Heart right ventricle (tissue), 16 donors: ENCODE measurements at regions not wholly inside any gene's neighbourhood (a gene's known extent, or its start where the extent isn't known, plus 50 kb on each side); places are given as distances from the start of the nearest gene placed in this dataset.
"Not testable (repeated sequence)": the region's sequence is repeated elsewhere in the genome, so short reads cannot be mapped to it uniquely, and the experiment has no call there.

ENCODE experiments used
- ATAC-seq, 8 donors: fragments of 200-7000 bp; cut with Tn5 transposase; one replicate each; pipeline ENCODE4 v1.9.1; 2020; ENCODE audit warnings: mild to moderate bottlenecking in 8 of 8, moderate library complexity in 8 of 8, moderate number of reproducible peaks in 1 of 8
- DNase-seq, 2 donors: peaks; one replicate each; pipeline ENCODE4 v3.0.0-alpha.2; 2020
- H3K27ac ChIP-seq, 10 donors: fragments of 200-600 bp; sonication (generic) in 2 of 10; one replicate each; pipeline versions ENCODE4 v1.5.0 to v1.8.0; 2020 to 2022; ENCODE audit warnings: mild to moderate bottlenecking in 3 of 10
- H3K27me3 ChIP-seq, 7 donors: fragments of 200-600 bp; one replicate each; pipeline ENCODE4 v1.8.0; 2021 to 2022; ENCODE audit warnings: mild to moderate bottlenecking in 2 of 7
- H3K36me3 ChIP-seq, 9 donors: fragments of 200-600 bp; sonication (generic) in 1 of 9; one replicate each; pipeline versions ENCODE4 v1.5.0 to v1.8.0; 2020 to 2022; ENCODE audit warnings: mild to moderate bottlenecking in 2 of 9
- H3K4me1 ChIP-seq, 9 donors: fragments of 200-600 bp; sonication (generic) in 1 of 9; one replicate each; pipeline versions ENCODE4 v1.5.0 to v1.8.0; 2020 to 2022; ENCODE audit warnings: mild to moderate bottlenecking in 4 of 9
- H3K4me3 ChIP-seq, 10 donors: fragments of 200-600 bp; sonication (generic) in 2 of 10; one replicate each; pipeline versions ENCODE4 v1.5.0 to v1.8.0; 2020 to 2022; ENCODE audit warnings: mild to moderate bottlenecking in 7 of 10, moderate library complexity in 2 of 10
- H3K9me3 ChIP-seq, 11 donors: fragments of 200-600 bp in 10 of 11; sonication (generic) in 2 of 11; one replicate each; pipeline versions ENCODE4 v1.5.0 to v1.8.0; 2013 to 2022; ENCODE audit warnings: mild to moderate bottlenecking in 2 of 11, control low read depth in 1 of 11, moderate library complexity in 1 of 11
- WGBS, 2 donors: extraction: QIAGEN DNeasy Blood & Tissue Kit; methylation state at CpG; one replicate each; pipeline ENCODE4 v1.1.7; 2013; ENCODE audit warnings: inconsistent platforms in 1 of 2; 5-methylcytosine and 5-hydroxymethylcytosine counted together
- intact Hi-C, 10 donors: fragments of 100-400 bp; cut with DNase I; formaldehyde crosslinking; loops; one replicate each; pipeline versions ENCODE4 v1.11.1 to v1.14.2; 2022
- TF ChIP-seq, protein P1 (sequence below), 9 donors: fragments of 200-600 bp; sonication (generic) in 2 of 9; IDR thresholded peaks; one replicate each; pipeline versions ENCODE4 v1.5.0 to v1.8.0; 2021 to 2022; ENCODE audit warnings: antibody characterized with exemption in 9 of 9, mild to moderate bottlenecking in 5 of 9, moderate library complexity in 1 of 9
- donor health status: Arrhythmogenic right ventricular cardiomyopathy.
- donor health status: ischemic (EF 13 %, LVEDD 7.1; RV severe dilation, severe dysfunction).
- donor health status: healthy with polysubstance abuse.
- donor health status: DM: no; HTN: yes; CAD: no.
- donor health status: DM: no; HTN: no; CAD: no.
- donor health status: ischemic (EF 25% LVEDD 6.9; RV normal size, moderate dysfunction).
- donor health status: ischemic (EF 25% LVEDD 5.7; RV mildly dilated, moderate dysfunction).
- donor health status: healthy.
- donor health status: DM: yes; HTN: yes; CAD: no.
- donor health status: Ischemic cardiomyopathy.
- donor health status: ischemic (EF 35%, LVEDD 5.7; RV mildly dilated, moderate dysfunction).
- donor health status: nonischemic (EF 11% LVEDD 7.7; RV severe dilation, severe dysfunction).
- donor health status: DM: yes; HTN: yes; CAD: no.
- donor health status: PGD.
- donor health status: ischemic (EF 29% LVEDD 5.4; RV normal size, mild dysfunction).
- donor health status: nonischemic (EF 23%, LVEDD 6.1; RV moderate dilation, normal function).

- intact Hi-C loops: loop anchor here in 1 of 10 donors (10.0 kb wide), 1 partner anchor 925 kb away; no protein-coding TSS in a partner anchor
- Histone ChIP-seq H3K36me3 (no peaks in the 10 kb centered on the region), H3K4me1 (peaks cover 0 to 33% (median 0%) of the 10 kb centered on the region in 9 donors), H3K4me3 (no peak overlapping the region), H3K27me3 (peaks cover 0 to 4% (median 0%) of the 10 kb centered on the region in 7 donors), H3K27ac (no peak overlapping the region), H3K9me3 (no peaks in the 10 kb centered on the region)
- no peak for ATAC-seq
- no peak for DNase-seq
- 96 to 98% methylated on average over 2 of the region's 2 CpGs for WGBS, 2 donors
- TF ChIP-seq, protein P1, sequence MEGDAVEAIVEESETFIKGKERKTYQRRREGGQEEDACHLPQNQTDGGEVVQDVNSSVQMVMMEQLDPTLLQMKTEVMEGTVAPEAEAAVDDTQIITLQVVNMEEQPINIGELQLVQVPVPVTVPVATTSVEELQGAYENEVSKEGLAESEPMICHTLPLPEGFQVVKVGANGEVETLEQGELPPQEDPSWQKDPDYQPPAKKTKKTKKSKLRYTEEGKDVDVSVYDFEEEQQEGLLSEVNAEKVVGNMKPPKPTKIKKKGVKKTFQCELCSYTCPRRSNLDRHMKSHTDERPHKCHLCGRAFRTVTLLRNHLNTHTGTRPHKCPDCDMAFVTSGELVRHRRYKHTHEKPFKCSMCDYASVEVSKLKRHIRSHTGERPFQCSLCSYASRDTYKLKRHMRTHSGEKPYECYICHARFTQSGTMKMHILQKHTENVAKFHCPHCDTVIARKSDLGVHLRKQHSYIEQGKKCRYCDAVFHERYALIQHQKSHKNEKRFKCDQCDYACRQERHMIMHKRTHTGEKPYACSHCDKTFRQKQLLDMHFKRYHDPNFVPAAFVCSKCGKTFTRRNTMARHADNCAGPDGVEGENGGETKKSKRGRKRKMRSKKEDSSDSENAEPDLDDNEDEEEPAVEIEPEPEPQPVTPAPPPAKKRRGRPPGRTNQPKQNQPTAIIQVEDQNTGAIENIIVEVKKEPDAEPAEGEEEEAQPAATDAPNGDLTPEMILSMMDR (IDR thresholded peaks at IDR 0.05): no peak
Measured at GRCh38 chr10:28370107-28370835, 67.4 kb upstream of the MPP7 start.

DNA sequence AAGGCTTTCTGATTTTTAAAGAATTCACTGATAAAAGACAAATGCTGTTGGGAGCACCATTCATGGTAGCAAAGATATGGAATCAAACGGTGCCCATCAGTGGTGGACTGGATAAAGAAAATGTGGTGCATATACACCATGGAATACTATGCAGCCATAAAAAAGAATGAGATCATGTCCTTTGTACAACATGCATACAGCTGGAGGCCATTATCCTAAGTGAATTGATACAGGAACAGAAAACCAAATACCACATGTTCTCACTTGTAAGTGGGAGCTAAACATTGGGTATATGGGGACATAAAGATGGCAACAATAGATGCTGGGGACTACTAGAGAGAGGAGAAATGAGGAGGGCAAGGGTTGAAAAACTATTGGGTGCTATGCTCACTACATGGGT lies 68.8 kb upstream of the MPP7 start:
- H3K36me3 ChIP-seq, H3K9me3 ChIP-seq, DNase-seq, H3K4me3 ChIP-seq, H3K27ac ChIP-seq, ATAC-seq, H3K27me3 ChIP-seq: not testable (repeated sequence)
- WGBS, 2 donors: 84 to 87% methylated on average over 1 of the region's 1 CpG
- H3K4me1 ChIP-seq: peaks cover 0 to 36% (median 0%) of the 10 kb centered on the region in 9 donors
- intact Hi-C loops: loop anchor here in 1 of 10 donors (10.0 kb wide), 1 partner anchor 927 kb away; no protein-coding TSS in a partner anchor

DNA sequence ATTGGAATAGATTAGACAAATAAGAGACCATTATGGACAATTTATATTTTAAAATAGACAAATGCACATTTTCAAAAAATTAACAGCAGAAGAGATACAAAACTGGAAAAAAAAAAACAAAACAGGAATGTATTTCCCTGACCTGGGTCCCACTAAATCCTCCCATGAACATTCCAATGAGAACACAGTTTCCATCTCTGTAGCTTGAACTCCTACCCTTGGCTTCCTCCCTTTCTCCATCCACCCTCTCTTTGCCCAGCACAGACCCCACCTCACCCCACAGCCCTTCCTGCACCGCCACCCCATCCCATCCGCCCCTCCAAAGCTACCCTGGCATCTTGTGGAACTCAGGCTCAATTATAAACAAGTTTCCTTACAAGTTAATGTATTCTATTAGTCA lies 71.2 kb upstream of the MPP7 start:
- H3K4me1 ChIP-seq: peaks cover 0 to 18% (median 0%) of the 10 kb centered on the region in 9 donors
- no peak overlapping the region for H3K4me3 ChIP-seq
- DNase-seq: no peak
- ATAC-seq: no peak
- 73 to 78% methylated on average over 2 of the region's 2 CpGs for WGBS, 2 donors
- H3K36me3 ChIP-seq: no peaks in the 10 kb centered on the region
- H3K27ac ChIP-seq: no peak overlapping the region
- H3K27me3 ChIP-seq: no peaks in the 10 kb centered on the region
- TF ChIP-seq, protein P1 (IDR thresholded peaks at IDR 0.05): no peak
- intact Hi-C loops: loop anchor here in 1 of 10 donors (10.0 kb wide), 1 partner anchor 929 kb away; no protein-coding TSS in a partner anchor
- H3K9me3 ChIP-seq: no peaks in the 10 kb centered on the region

- DNase-seq (no peak), ATAC-seq (peak in 3 of 8 donors; percentile 47 to 87 (median 75))
- Histone ChIP-seq H3K27ac (peak overlapping the region in 1 of 10 donors; percentile 16), H3K4me3 (no peak overlapping the region), H3K9me3 (no peaks in the 10 kb centered on the region), H3K27me3 (no peaks in the 10 kb centered on the region), H3K36me3 (no peaks in the 10 kb centered on the region), H3K4me1 (peaks cover 0 to 28% (median 0%) of the 10 kb centered on the region in 9 donors)
- TF ChIP-seq, protein P1 (IDR thresholded peaks at IDR 0.05): no peak
- 51 to 56% methylated on average over 10 of the region's 10 CpGs for WGBS, 2 donors
- intact Hi-C loops: loop anchor here in 2 of 10 donors (5.0 to 10.0 kb wide), 2 partner anchors 73 to 931 kb away; partner anchors contain the start of gene MPP7 (in 1 of the 2)
Measured at GRCh38 chr10:28375399-28376354, 72.8 kb upstream of the MPP7 start.
